Glomerular endothelial cell (primary cell): ENCODE measurements at regions not wholly inside any gene's neighbourhood (a gene's known extent, or its start where the extent isn't known, plus 50 kb on each side); places are given as distances from the start of the nearest gene placed in this dataset.
"Not testable (repeated sequence)": the region's sequence is repeated elsewhere in the genome, so short reads cannot be mapped to it uniquely, and the experiment has no call there.

ENCODE experiments used
- DNase-seq: peaks from one replicate; pipeline ENCODE4 v3.0.0-alpha.2; 2011; ENCODE audit warnings: low read depth, low spot score; ENCODE audit errors: extremely low read depth

GRCh38 chrX:68953331-68953730 lies 124.5 kb downstream of the EFNB1 start:
- no peak for DNase-seq

- not testable (repeated sequence) for DNase-seq
Measured at GRCh38 chrX:68951942-68952619, 123.3 kb downstream of the EFNB1 start.

- DNase-seq = no peak
Measured at GRCh38 chrX:68950937-68951336, 122.1 kb downstream of the EFNB1 start.

GRCh38 chrX:68947882-68948605 lies 119.2 kb downstream of the EFNB1 start:
- no peak for DNase-seq

GRCh38 chrX:68945603-68946228 lies 116.9 kb downstream of the EFNB1 start:
- no peak for DNase-seq

- no peak for DNase-seq
Measured at GRCh38 chrX:68945081-68945602, 116.3 kb downstream of the EFNB1 start.

GRCh38 chrX:68944211-68944610 lies 115.4 kb downstream of the EFNB1 start:
- no peak for DNase-seq

- DNase-seq = no peak
Measured at GRCh38 chrX:68942840-68943239, 114.0 kb downstream of the EFNB1 start.

GRCh38 chrX:68942104-68942503 lies 113.3 kb downstream of the EFNB1 start:
- no peak for DNase-seq

- DNase-seq = no peak
Measured at GRCh38 chrX:68941385-68941952, 112.6 kb downstream of the EFNB1 start.

GRCh38 chrX:68940601-68941000 lies 111.8 kb downstream of the EFNB1 start:
- DNase-seq = no peak

GRCh38 chrX:68939868-68940267 lies 111.0 kb downstream of the EFNB1 start:
- no peak for DNase-seq

- no peak for DNase-seq
Measured at GRCh38 chrX:68938244-68939004, 109.6 kb downstream of the EFNB1 start.

- no peak for DNase-seq
Measured at GRCh38 chrX:68937581-68937980, 108.8 kb downstream of the EFNB1 start.

GRCh38 chrX:68936608-68937007 lies 107.8 kb downstream of the EFNB1 start:
- no peak for DNase-seq

- DNase-seq = no peak
Measured at GRCh38 chrX:68936126-68936525, 107.3 kb downstream of the EFNB1 start.

- no peak for DNase-seq
Measured at GRCh38 chrX:68935362-68935761, 106.5 kb downstream of the EFNB1 start.

- no peak for DNase-seq
Measured at GRCh38 chrX:68934922-68935321, 106.1 kb downstream of the EFNB1 start.

GRCh38 chrX:68934421-68934820 lies 105.6 kb downstream of the EFNB1 start:
- DNase-seq = no peak

GRCh38 chrX:68932611-68933010 lies 103.8 kb downstream of the EFNB1 start:
- DNase-seq = no peak

GRCh38 chrX:68931345-68931744 lies 102.5 kb downstream of the EFNB1 start:
- no peak for DNase-seq
